Glutamatergic neuron (in vitro differentiated cells): ENCODE measurements at regions not wholly inside any gene's neighbourhood (a gene's known extent, or its start where the extent isn't known, plus 50 kb on each side); places are given as distances from the start of the nearest gene placed in this dataset.
"Not testable (repeated sequence)": the region's sequence is repeated elsewhere in the genome, so short reads cannot be mapped to it uniquely, and the experiment has no call there.

Experiments
- DNase-seq: peaks from one replicate; pipeline ENCODE4 v3.0.0; 2022
- H3K27ac Mint-ChIP-seq: one replicate; pipeline ENCODE4 v1.8.0; 2020; ENCODE audit warnings: mild to moderate bottlenecking, mixed read lengths, inconsistent platforms; ENCODE audit not compliant: unreplicated experiment
- H3K27me3 Mint-ChIP-seq: one replicate; pipeline ENCODE4 v1.8.0; 2020; ENCODE audit warnings: mild to moderate bottlenecking, moderate library complexity, mixed read lengths, inconsistent platforms; ENCODE audit not compliant: unreplicated experiment
- H3K36me3 Mint-ChIP-seq: one replicate; pipeline ENCODE4 v1.8.0; 2020; ENCODE audit warnings: mild to moderate bottlenecking, mixed read lengths, inconsistent platforms; ENCODE audit not compliant: unreplicated experiment
- H3K4me1 Mint-ChIP-seq: one replicate; pipeline ENCODE4 v1.8.0; 2020; ENCODE audit warnings: mild to moderate bottlenecking, low read depth, mixed read lengths, inconsistent platforms; ENCODE audit not compliant: unreplicated experiment
- H3K4me3 Mint-ChIP-seq: one replicate; pipeline ENCODE4 v1.8.0; 2020; ENCODE audit warnings: mild to moderate bottlenecking, mixed read lengths, inconsistent platforms; ENCODE audit not compliant: unreplicated experiment
- H3K9me3 Mint-ChIP-seq: one replicate; pipeline ENCODE4 v1.8.0; 2020; ENCODE audit warnings: mild to moderate bottlenecking, moderate library complexity, mixed read lengths, inconsistent platforms; ENCODE audit not compliant: unreplicated experiment
- TF ChIP-seq, protein P1 (sequence below): fragments of 200-600 bp; sonication (generic); IDR thresholded peaks from one replicate; pipeline ENCODE4 v1.5.0; 2021; ENCODE audit not compliant: partially characterized antibody, unreplicated experiment

DNA sequence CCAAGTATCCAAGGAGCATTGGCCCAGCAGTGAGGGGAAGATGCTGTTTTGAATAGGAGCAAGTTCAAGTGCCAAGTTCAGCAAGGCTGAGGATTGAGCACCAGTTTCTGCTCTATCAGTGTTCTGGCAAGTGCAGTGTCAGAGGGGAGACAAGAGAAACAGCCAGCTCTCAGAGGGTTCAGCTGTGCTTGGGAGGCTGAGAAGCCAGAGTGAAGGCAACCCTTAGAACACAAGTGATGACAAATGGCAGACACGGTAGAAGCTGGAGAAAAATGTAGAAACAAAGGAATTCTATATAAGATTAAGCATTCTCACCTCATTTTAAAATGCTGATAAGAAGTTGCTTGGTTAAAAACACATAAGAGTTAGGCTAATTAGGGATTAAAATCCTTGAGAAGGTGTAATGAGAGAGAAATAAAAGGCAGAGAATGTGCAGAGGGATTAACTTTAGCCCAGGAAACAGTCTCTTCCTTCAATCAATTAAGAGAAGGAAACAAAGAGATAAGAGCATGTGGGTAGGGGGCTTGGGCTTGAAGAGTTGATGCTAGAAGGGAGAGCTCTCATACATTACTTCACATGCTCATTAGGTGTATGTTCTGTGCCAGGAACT lies 475.4 kb downstream of the AJAP1 start:
- H3K27me3 Mint-ChIP-seq, result no peaks in the 10 kb centered on the region
- no peak overlapping the region for H3K27ac Mint-ChIP-seq
- no peak overlapping the region for H3K4me3 Mint-ChIP-seq

DNA sequence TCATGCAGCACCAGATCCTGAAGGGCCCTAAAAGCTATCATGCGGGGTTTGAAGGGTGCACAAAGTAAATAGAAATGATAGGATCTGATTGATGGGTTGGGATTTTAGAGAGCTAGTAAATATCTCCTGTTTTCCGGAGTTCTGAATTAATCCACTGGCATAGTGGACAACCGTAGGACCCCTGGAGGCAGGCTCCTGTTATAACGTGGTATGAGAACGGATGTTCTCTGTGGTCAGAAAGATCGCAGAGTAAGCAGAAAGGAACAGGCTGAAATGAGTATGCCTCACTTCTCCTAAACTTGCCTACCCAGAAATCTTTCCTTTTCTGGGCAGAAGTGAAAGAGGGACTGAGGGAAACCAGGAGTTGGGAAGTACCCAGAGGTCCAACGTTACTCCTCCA lies 470.8 kb downstream of the AJAP1 start:
- no peak for DNase-seq
- Mint-ChIP-seq H3K4me3 (no peak overlapping the region), H3K9me3 (peaks cover 5% of the 10 kb centered on the region), H3K27ac (no peak overlapping the region), H3K36me3 (peaks cover 6% of the 10 kb centered on the region), H3K4me1 (no peaks in the 10 kb centered on the region), H3K27me3 (no peaks in the 10 kb centered on the region)
- TF ChIP-seq, protein P1, sequence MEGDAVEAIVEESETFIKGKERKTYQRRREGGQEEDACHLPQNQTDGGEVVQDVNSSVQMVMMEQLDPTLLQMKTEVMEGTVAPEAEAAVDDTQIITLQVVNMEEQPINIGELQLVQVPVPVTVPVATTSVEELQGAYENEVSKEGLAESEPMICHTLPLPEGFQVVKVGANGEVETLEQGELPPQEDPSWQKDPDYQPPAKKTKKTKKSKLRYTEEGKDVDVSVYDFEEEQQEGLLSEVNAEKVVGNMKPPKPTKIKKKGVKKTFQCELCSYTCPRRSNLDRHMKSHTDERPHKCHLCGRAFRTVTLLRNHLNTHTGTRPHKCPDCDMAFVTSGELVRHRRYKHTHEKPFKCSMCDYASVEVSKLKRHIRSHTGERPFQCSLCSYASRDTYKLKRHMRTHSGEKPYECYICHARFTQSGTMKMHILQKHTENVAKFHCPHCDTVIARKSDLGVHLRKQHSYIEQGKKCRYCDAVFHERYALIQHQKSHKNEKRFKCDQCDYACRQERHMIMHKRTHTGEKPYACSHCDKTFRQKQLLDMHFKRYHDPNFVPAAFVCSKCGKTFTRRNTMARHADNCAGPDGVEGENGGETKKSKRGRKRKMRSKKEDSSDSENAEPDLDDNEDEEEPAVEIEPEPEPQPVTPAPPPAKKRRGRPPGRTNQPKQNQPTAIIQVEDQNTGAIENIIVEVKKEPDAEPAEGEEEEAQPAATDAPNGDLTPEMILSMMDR, result no peak

More for the DNA sequence above, 475.4 kb downstream of the AJAP1 start:
- Mint-ChIP-seq H3K36me3 (no peaks in the 10 kb centered on the region), H3K9me3 (peaks cover 10% of the 10 kb centered on the region), H3K4me1 (no peaks in the 10 kb centered on the region)
- DNase-seq, result no peak
- TF ChIP-seq, protein P1, result no peak

DNA sequence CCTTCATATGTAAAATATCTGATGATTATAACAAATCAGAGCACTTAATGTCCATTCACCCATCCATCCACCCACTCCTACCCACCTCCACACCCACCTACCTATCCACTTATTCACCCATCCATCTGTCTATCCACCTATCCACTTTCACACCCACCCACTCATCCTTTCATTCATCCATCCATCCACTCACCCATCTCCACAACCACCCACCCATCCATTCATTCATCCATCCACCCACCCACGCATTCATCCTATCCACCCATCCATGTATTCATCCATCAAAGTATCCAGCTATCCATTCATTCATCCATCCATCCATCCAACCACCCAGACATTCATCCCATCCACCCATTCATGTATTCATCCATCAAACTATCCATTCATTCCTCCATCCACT lies 466.1 kb downstream of the AJAP1 start:
- H3K27me3 Mint-ChIP-seq, result no peaks in the 10 kb centered on the region
- TF ChIP-seq, protein P1, result no peak
- no peaks in the 10 kb centered on the region for H3K9me3 Mint-ChIP-seq
- no peaks in the 10 kb centered on the region for H3K4me1 Mint-ChIP-seq
- no peak overlapping the region for H3K27ac Mint-ChIP-seq
- H3K36me3 Mint-ChIP-seq, result peaks cover 12% of the 10 kb centered on the region
- no peak overlapping the region for H3K4me3 Mint-ChIP-seq
- DNase-seq, result no peak

DNA sequence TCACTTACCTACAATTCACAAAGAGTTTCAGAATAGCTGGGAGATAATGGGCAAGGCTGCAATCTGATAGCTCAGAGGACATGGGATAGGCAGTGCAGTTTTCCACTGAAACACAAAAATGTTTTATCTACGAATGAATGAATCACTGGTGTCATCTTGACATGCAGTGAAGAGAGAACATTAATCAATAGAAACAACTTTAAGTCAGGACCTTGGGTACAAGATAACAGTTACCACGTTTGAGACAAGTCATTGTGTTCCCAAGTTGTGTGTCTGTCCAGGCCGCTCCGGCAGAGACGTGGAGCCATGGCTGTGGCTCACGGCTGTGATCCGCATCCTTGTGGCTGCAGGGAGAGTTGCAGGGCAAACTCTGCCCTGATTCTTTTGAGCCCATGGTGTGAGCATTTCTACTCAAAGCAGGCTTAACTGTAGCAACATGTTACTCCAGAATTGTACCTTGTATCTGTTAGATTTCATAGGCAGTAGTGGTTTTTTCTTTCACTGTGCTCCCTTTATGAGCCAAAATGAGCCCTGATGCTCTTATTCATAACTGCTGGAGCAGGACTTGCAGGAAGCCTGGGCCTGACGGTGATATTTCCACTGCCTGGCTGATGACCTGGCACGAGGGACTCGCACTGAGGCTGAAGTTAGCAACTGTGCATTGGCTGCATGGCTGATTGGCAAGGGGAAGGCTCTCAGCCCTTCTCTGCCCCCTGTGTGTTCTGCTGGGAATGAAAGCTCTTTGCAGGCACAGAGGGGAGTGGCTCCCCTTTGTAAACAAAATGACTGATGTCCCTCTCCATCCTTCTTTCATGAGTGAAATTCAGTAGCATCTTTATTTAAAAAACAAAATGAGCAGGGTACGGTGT lies 465.2 kb downstream of the AJAP1 start:
- Mint-ChIP-seq H3K36me3 (peaks cover 12% of the 10 kb centered on the region), H3K27me3 (no peaks in the 10 kb centered on the region), H3K4me1 (no peaks in the 10 kb centered on the region), H3K4me3 (no peak overlapping the region), H3K9me3 (no peaks in the 10 kb centered on the region), H3K27ac (no peak overlapping the region)
- TF ChIP-seq, protein P1, result peak; percentile 18
- peak; percentile 24 for DNase-seq

DNA sequence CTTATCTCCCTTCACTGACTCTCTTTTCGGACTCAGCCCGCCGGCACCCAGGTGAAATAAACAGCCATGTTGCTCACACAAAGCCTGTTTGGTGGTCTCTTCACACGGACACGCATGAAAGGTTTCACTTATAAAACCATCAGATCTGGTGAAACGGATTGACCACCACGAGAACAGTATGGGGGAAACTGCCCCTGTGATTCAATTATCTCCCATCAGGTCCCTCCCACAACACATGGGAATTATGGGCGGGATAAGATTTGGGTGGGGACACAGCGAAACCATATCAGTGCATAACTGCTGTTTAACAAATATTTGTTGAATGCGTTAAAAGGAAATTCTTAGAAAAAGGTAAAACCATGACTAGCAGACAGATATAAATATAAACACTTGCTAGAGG lies 464.4 kb downstream of the AJAP1 start:
- not testable (repeated sequence) for DNase-seq, H3K9me3 Mint-ChIP-seq, H3K27ac Mint-ChIP-seq, H3K27me3 Mint-ChIP-seq, H3K4me1 Mint-ChIP-seq, H3K4me3 Mint-ChIP-seq
- peaks cover 12% of the 10 kb centered on the region for H3K36me3 Mint-ChIP-seq

DNA sequence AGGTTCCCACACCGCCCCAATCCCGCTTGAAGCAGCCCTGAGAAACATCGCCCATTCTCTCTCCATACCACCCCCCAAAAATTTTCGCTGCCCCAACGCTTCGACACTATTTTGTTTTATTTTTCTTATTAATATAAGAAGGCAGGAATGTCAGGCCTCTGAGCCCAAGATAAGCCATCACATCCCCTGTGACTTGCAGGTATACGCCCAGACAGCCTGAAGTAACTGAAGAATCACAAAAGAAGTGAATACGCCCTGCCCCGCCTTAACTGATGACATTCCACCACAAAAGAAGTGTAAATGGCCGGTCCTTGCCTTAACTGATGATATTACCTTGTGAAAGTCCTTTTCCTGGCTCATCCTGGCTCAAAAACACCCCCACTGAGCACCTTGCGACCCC lies 463.9 kb downstream of the AJAP1 start:
- not testable (repeated sequence) for H3K27ac Mint-ChIP-seq, DNase-seq, H3K4me3 Mint-ChIP-seq, H3K27me3 Mint-ChIP-seq, H3K4me1 Mint-ChIP-seq, H3K9me3 Mint-ChIP-seq
- peaks cover 12% of the 10 kb centered on the region for H3K36me3 Mint-ChIP-seq
